ES-I3 (cell line): ENCODE measurements at regions not wholly inside any gene's neighbourhood (a gene's known extent, or its start where the extent isn't known, plus 50 kb on each side); places are given as distances from the start of the nearest gene placed in this dataset.

ENCODE experiments used
- H3K36me3 ChIP-seq: 2 replicates; pipeline ENCODE4 v1.6.1; 2013; ENCODE audit warnings: mild to moderate bottlenecking, low read length, control low read depth, moderate library complexity; ENCODE audit not compliant: insufficient read depth
- H3K4me1 ChIP-seq: 2 replicates; pipeline ENCODE4 v1.6.1; 2013; ENCODE audit warnings: mild to moderate bottlenecking, control low read depth, low read length; ENCODE audit not compliant: insufficient read depth
- H3K9ac ChIP-seq: 2 replicates; pipeline ENCODE4 v1.6.1; 2013; ENCODE audit warnings: low read depth, mild to moderate bottlenecking, low read length, moderate library complexity
- H3K9me3 ChIP-seq: 2 replicates; pipeline ENCODE4 v1.6.1; 2013; ENCODE audit warnings: mild to moderate bottlenecking, low read length, moderate library complexity; ENCODE audit not compliant: control insufficient read depth, insufficient read depth

GRCh38 chr1:221303623-221304022 lies 424.4 kb downstream of the HLX start:
- no peaks in the 10 kb centered on the region for H3K9me3 ChIP-seq
- no peaks in the 10 kb centered on the region for H3K36me3 ChIP-seq
- H3K4me1 ChIP-seq: peaks cover 7% of the 10 kb centered on the region; the same call in 1 of the 2 replicates
- H3K9ac ChIP-seq: no peak overlapping the region

- H3K9ac ChIP-seq: no peak overlapping the region
Observed at GRCh38 chr1:221306239-221306638, 427.0 kb downstream of the HLX start.

GRCh38 chr1:221308534-221309511 lies 429.6 kb downstream of the HLX start:
- H3K9ac ChIP-seq: no peak overlapping the region
- H3K4me1 ChIP-seq: no peaks in the 10 kb centered on the region
- peaks cover 4% of the 10 kb centered on the region; the same call in 1 of the 2 replicates for H3K9me3 ChIP-seq
- no peaks in the 10 kb centered on the region for H3K36me3 ChIP-seq

More at GRCh38 chr1:221306239-221306638, 427.0 kb downstream of the HLX start:
- H3K36me3 ChIP-seq: no peaks in the 10 kb centered on the region
- H3K9me3 ChIP-seq: peaks cover 4% of the 10 kb centered on the region; the same call in 1 of the 2 replicates
- peaks cover 7% of the 10 kb centered on the region; the same call in 1 of the 2 replicates for H3K4me1 ChIP-seq

- peaks cover 4% of the 10 kb centered on the region; the same call in 1 of the 2 replicates for H3K9me3 ChIP-seq
- H3K9ac ChIP-seq: no peak overlapping the region
- no peaks in the 10 kb centered on the region for H3K4me1 ChIP-seq
Observed at GRCh38 chr1:221309723-221310122, 430.5 kb downstream of the HLX start.

GRCh38 chr1:221310180-221310579 lies 430.9 kb downstream of the HLX start:
- no peaks in the 10 kb centered on the region for H3K4me1 ChIP-seq
- H3K9ac ChIP-seq: no peak overlapping the region
- no peaks in the 10 kb centered on the region for H3K36me3 ChIP-seq
- H3K9me3 ChIP-seq: peaks cover 4% of the 10 kb centered on the region; the same call in 1 of the 2 replicates

More at GRCh38 chr1:221309723-221310122, 430.5 kb downstream of the HLX start:
- H3K36me3 ChIP-seq: no peaks in the 10 kb centered on the region

- Histone ChIP-seq H3K9ac (no peak overlapping the region), H3K4me1 (no peaks in the 10 kb centered on the region), H3K9me3 (no peaks in the 10 kb centered on the region), H3K36me3 (no peaks in the 10 kb centered on the region)
Observed at GRCh38 chr1:221315330-221315729, 426.6 kb downstream of the DUSP10 start.

GRCh38 chr1:221316491-221317056 lies 425.3 kb downstream of the DUSP10 start:
- Histone ChIP-seq H3K36me3 (no peaks in the 10 kb centered on the region), H3K9me3 (no peaks in the 10 kb centered on the region), H3K9ac (no peak overlapping the region), H3K4me1 (no peaks in the 10 kb centered on the region)

GRCh38 chr1:221317537-221317936 lies 424.4 kb downstream of the DUSP10 start:
- no peaks in the 10 kb centered on the region for H3K9me3 ChIP-seq
- no peaks in the 10 kb centered on the region for H3K36me3 ChIP-seq
- H3K9ac ChIP-seq: no peak overlapping the region

GRCh38 chr1:221327954-221328353 lies 413.9 kb downstream of the DUSP10 start:
- no peak overlapping the region for H3K9ac ChIP-seq
- no peaks in the 10 kb centered on the region for H3K4me1 ChIP-seq
- peaks cover 10% of the 10 kb centered on the region; the same call in 1 of the 2 replicates for H3K9me3 ChIP-seq
- H3K36me3 ChIP-seq: no peaks in the 10 kb centered on the region

More at GRCh38 chr1:221317537-221317936, 424.4 kb downstream of the DUSP10 start:
- no peaks in the 10 kb centered on the region for H3K4me1 ChIP-seq

GRCh38 chr1:221328371-221328770 lies 413.5 kb downstream of the DUSP10 start:
- Histone ChIP-seq H3K9ac (no peak overlapping the region), H3K9me3 (peaks cover 10% of the 10 kb centered on the region; the same call in 1 of the 2 replicates), H3K4me1 (no peaks in the 10 kb centered on the region), H3K36me3 (no peaks in the 10 kb centered on the region)

- no peaks in the 10 kb centered on the region for H3K36me3 ChIP-seq
- no peak overlapping the region for H3K9ac ChIP-seq
- H3K4me1 ChIP-seq: peaks cover 10% of the 10 kb centered on the region; the same call in 1 of the 2 replicates
- H3K9me3 ChIP-seq: peaks cover 10% of the 10 kb centered on the region; the same call in 1 of the 2 replicates
Observed at GRCh38 chr1:221331273-221332183, 410.4 kb downstream of the DUSP10 start.

GRCh38 chr1:221334062-221334461 lies 407.8 kb downstream of the DUSP10 start:
- no peaks in the 10 kb centered on the region for H3K36me3 ChIP-seq
- H3K4me1 ChIP-seq: peaks cover 10% of the 10 kb centered on the region; the same call in 1 of the 2 replicates
- H3K9me3 ChIP-seq: peaks cover 10% of the 10 kb centered on the region; the same call in 1 of the 2 replicates
- H3K9ac ChIP-seq: no peak overlapping the region

GRCh38 chr1:221335161-221336101 lies 406.5 kb downstream of the DUSP10 start:
- H3K4me1 ChIP-seq: peaks cover 10% of the 10 kb centered on the region; the same call in 1 of the 2 replicates
- H3K9ac ChIP-seq: no peak overlapping the region
- peaks cover 6% of the 10 kb centered on the region; the same call in 1 of the 2 replicates for H3K9me3 ChIP-seq
- H3K36me3 ChIP-seq: no peaks in the 10 kb centered on the region
